WTC11 (cell line): ENCODE measurements at regions not wholly inside any gene's neighbourhood (a gene's known extent, or its start where the extent isn't known, plus 50 kb on each side); places are given as distances from the start of the nearest gene placed in this dataset.

Experiments
- ATAC-seq: fragments of 200-7000 bp; cut with Tn5 transposase; 2 replicates; pipeline ENCODE4 v1.10.0; 2021; ENCODE audit warnings: mild to moderate bottlenecking, moderate library complexity
- CTCF ChIA-PET: fragments of 300-600 bp; sonication (Branson Sonifier 250); formaldehyde crosslinking; loops from one replicate; lab custom pipeline; 2021; ENCODE audit warnings: antibody characterized with exemption; lab: Charles Lee
- POLR2A ChIA-PET: fragments of 350-600 bp; sonication (Branson Sonifier 250); formaldehyde crosslinking; loops from one replicate; lab custom pipeline; 2021; ENCODE audit warnings: antibody characterized with exemption; lab: Charles Lee
- DNase-seq: peaks from one replicate; pipeline ENCODE4 v3.0.0; 2021; ENCODE audit warnings: low spot score
- H3K27ac Mint-ChIP-seq: 2 replicates; pipeline ENCODE4 v1.8.0; 2021; ENCODE audit warnings: mixed read lengths
- H3K27me3 Mint-ChIP-seq: 2 replicates; pipeline ENCODE4 v1.8.0; 2021; ENCODE audit warnings: low read depth, mild to moderate bottlenecking, moderate library complexity, mixed read lengths
- H3K36me3 Mint-ChIP-seq: 2 replicates; pipeline ENCODE4 v1.8.0; 2021; ENCODE audit warnings: mixed read lengths
- H3K4me1 Mint-ChIP-seq: 2 replicates; pipeline ENCODE4 v1.8.0; 2022; ENCODE audit warnings: mixed read lengths
- H3K4me3 Mint-ChIP-seq: 2 replicates; pipeline ENCODE4 v1.8.0; 2021; ENCODE audit warnings: mild to moderate bottlenecking, moderate library complexity, mixed read lengths
- H3K9me3 Mint-ChIP-seq: 2 replicates; pipeline ENCODE4 v1.8.0; 2021; ENCODE audit warnings: mixed read lengths
- AFF4 ChIP-seq: sonication (generic); formaldehyde crosslinking; IDR thresholded peaks from 2 replicates; pipeline ENCODE4 v1.8.1; 2023; ENCODE audit warnings: mild to moderate bottlenecking, missing genetic modification reagents, borderline replicate concordance
- ATF2 ChIP-seq: sonication (generic); formaldehyde crosslinking; IDR thresholded peaks from 2 replicates; pipeline ENCODE4 v1.8.1; 2022; ENCODE audit warnings: low read depth, missing genetic modification reagents, borderline replicate concordance
- CDX4 ChIP-seq: fragments of 250-450 bp; sonication (Bioruptor Pico); IDR thresholded peaks from 2 replicates; pipeline ENCODE4 v1.9.0; 2021; ENCODE audit warnings: moderate library complexity, mild to moderate bottlenecking, inconsistent platforms, borderline replicate concordance
- CREB1 ChIP-seq: sonication (generic); formaldehyde crosslinking; IDR thresholded peaks from 2 replicates; pipeline ENCODE4 v1.8.0; 2023; ENCODE audit warnings: mild to moderate bottlenecking, missing genetic modification reagents
- E2F5 ChIP-seq: sonication (generic); formaldehyde crosslinking; IDR thresholded peaks from 2 replicates; pipeline ENCODE4 v1.8.1; 2022; ENCODE audit warnings: mild to moderate bottlenecking, moderate library complexity, missing genetic modification reagents
- ELF4 ChIP-seq: sonication (generic); formaldehyde crosslinking; IDR thresholded peaks from 2 replicates; pipeline ENCODE4 v1.8.1; 2022; ENCODE audit warnings: low read depth, mild to moderate bottlenecking, moderate library complexity, missing genetic modification reagents
- ESRRA ChIP-seq: sonication (generic); formaldehyde crosslinking; IDR thresholded peaks from 2 replicates; pipeline ENCODE4 v1.8.1; 2022; ENCODE audit warnings: mild to moderate bottlenecking, missing genetic modification reagents, borderline replicate concordance
- NFATC4 ChIP-seq: fragments of 250-450 bp; sonication (Bioruptor Pico); IDR thresholded peaks from 2 replicates; pipeline ENCODE4 v1.9.0; 2021; ENCODE audit warnings: mild to moderate bottlenecking
- NR1H2 ChIP-seq: sonication (generic); formaldehyde crosslinking; IDR thresholded peaks from 2 replicates; pipeline ENCODE4 v1.9.0; 2021; ENCODE audit warnings: mild to moderate bottlenecking, moderate library complexity, missing genetic modification reagents
- PRRX2 ChIP-seq: fragments of 250-450 bp; sonication (Bioruptor Pico); IDR thresholded peaks from 2 replicates; pipeline ENCODE4 v1.8.0; 2021; ENCODE audit warnings: mild to moderate bottlenecking
- RELA ChIP-seq: sonication (generic); formaldehyde crosslinking; IDR thresholded peaks from 2 replicates; pipeline ENCODE4 v1.8.1; 2022; ENCODE audit warnings: missing genetic modification reagents, mild to moderate bottlenecking, borderline replicate concordance
- SMAD4 ChIP-seq: sonication (generic); formaldehyde crosslinking; IDR thresholded peaks from 2 replicates; pipeline ENCODE4 v1.8.0; 2022; ENCODE audit warnings: mild to moderate bottlenecking, missing genetic modification reagents
- SOX15 ChIP-seq: fragments of 250-450 bp; sonication (Bioruptor Pico); IDR thresholded peaks from 2 replicates; pipeline ENCODE4 v1.9.0; 2021; ENCODE audit warnings: mild to moderate bottlenecking
- SP1 ChIP-seq: sonication (generic); formaldehyde crosslinking; conservative IDR thresholded peaks from 2 replicates; pipeline ENCODE4 v1.8.1; 2022; ENCODE audit warnings: missing genetic modification reagents
- TCF7 ChIP-seq: sonication (generic); formaldehyde crosslinking; IDR thresholded peaks from 2 replicates; pipeline ENCODE4 v1.8.0; 2022; ENCODE audit warnings: mild to moderate bottlenecking, low read depth, missing genetic modification reagents, moderate library complexity
- TEAD4 ChIP-seq: sonication (generic); formaldehyde crosslinking; IDR thresholded peaks from 2 replicates; pipeline ENCODE4 v1.8.0; 2022; ENCODE audit warnings: mild to moderate bottlenecking, missing genetic modification reagents
- USF1 ChIP-seq: sonication (generic); formaldehyde crosslinking; IDR thresholded peaks from 2 replicates; pipeline ENCODE4 v1.8.0; 2022; ENCODE audit warnings: mild to moderate bottlenecking, missing genetic modification reagents
- ZBTB43 ChIP-seq: sonication (generic); formaldehyde crosslinking; IDR thresholded peaks from 2 replicates; pipeline ENCODE4 v1.8.1; 2023; ENCODE audit warnings: mild to moderate bottlenecking, missing genetic modification reagents
- ZNF416 ChIP-seq: fragments of 250-450 bp; sonication (Bioruptor Pico); IDR thresholded peaks from 2 replicates; pipeline ENCODE4 v1.9.0; 2021; ENCODE audit warnings: mild to moderate bottlenecking, inconsistent platforms
- ZNF423 ChIP-seq: fragments of 250-450 bp; sonication (Bioruptor Pico); IDR thresholded peaks from 2 replicates; pipeline ENCODE4 v2.1.2; 2022; ENCODE audit warnings: mild to moderate bottlenecking, moderate library complexity
- ZSCAN18 ChIP-seq: fragments of 250-450 bp; sonication (Bioruptor Pico); IDR thresholded peaks from 2 replicates; pipeline ENCODE4 v2.1.2; 2022; ENCODE audit warnings: mild to moderate bottlenecking, moderate library complexity

GRCh38 chr13:44040070-44040817 is 160.5 kb downstream of the LACC1 start:
- Mint-ChIP-seq H3K4me1 (peaks cover 11% of the 10 kb centered on the region), H3K36me3 (no peaks in the 10 kb centered on the region), H3K27me3 (no peaks in the 10 kb centered on the region), H3K4me3 (no peak overlapping the region), H3K27ac (no peak overlapping the region), H3K9me3 (0 out of 2 replicates have a peak, but pooled peaks cover 5% of the 10 kb centered on the region)
- DNase-seq (no peak), ATAC-seq (no peak)
- TF ChIP-seq ELF4 (CRISPR knock-in tag) = no peak
- POLR2A ChIA-PET = no interaction called here
- CTCF ChIA-PET = no interaction called here

GRCh38 chr13:44040818-44041100 is 161.1 kb downstream of the LACC1 start:
- no peaks in the 10 kb centered on the region for H3K36me3 Mint-ChIP-seq
- no peak for ATAC-seq
- no peak for DNase-seq
- ChIA-PET POLR2A (no interaction called here), CTCF (no interaction called here)
- H3K4me3 Mint-ChIP-seq = no peak overlapping the region
- H3K9me3 Mint-ChIP-seq = 0 out of 2 replicates have a peak, but pooled peaks cover under 1% of the 10 kb centered on the region
- TF ChIP-seq CDX4 (CRISPR knock-in tag) = no peak
- no peak for TF ChIP-seq ATF2 (CRISPR knock-in tag)
- TF ChIP-seq ELF4 (CRISPR knock-in tag) = no peak
- no peak for TF ChIP-seq ESRRA
- TF ChIP-seq E2F5 = no peak
- no peak for TF ChIP-seq SOX15
- no peak for TF ChIP-seq ZSCAN18 (CRISPR knock-in tag)
- no peak for TF ChIP-seq ZNF416 (CRISPR knock-in tag)
- no peak for TF ChIP-seq SMAD4
- no peak for TF ChIP-seq NR1H2 (CRISPR knock-in tag)
- TF ChIP-seq ZNF423 (CRISPR knock-in tag) = no peak
- TF ChIP-seq NFATC4 (CRISPR knock-in tag) = no peak
- TF ChIP-seq TEAD4 (CRISPR knock-in tag) = no peak
- no peak for TF ChIP-seq PRRX2 (CRISPR knock-in tag)
- no peak for TF ChIP-seq TCF7
- TF ChIP-seq ZBTB43 (CRISPR knock-in tag) = no peak
- H3K27ac Mint-ChIP-seq = no peak overlapping the region
- H3K4me1 Mint-ChIP-seq = peaks cover 10% of the 10 kb centered on the region; the same call in 1 of the 2 replicates
- no peaks in the 10 kb centered on the region for H3K27me3 Mint-ChIP-seq

- POLR2A ChIA-PET = interaction anchor here (1.0 kb wide), 1 partner anchor 12 kb away, joined by 4 read pairs; no protein-coding TSS in a partner anchor
- no peaks in the 10 kb centered on the region for H3K36me3 Mint-ChIP-seq
- peaks cover 15% of the 10 kb centered on the region for H3K4me1 Mint-ChIP-seq
- H3K27ac Mint-ChIP-seq = no peak overlapping the region
- CTCF ChIA-PET = interaction anchor here (1.0 to 1.8 kb wide), 2 partner anchors 13 to 136 kb away, joined by 4 to 5 read pairs; no protein-coding TSS in a partner anchor
- DNase-seq = no peak
- no peak overlapping the region for H3K4me3 Mint-ChIP-seq
- no peak for ATAC-seq
- H3K27me3 Mint-ChIP-seq = no peaks in the 10 kb centered on the region; the same call in 1 of the 2 replicates
- H3K9me3 Mint-ChIP-seq = no peaks in the 10 kb centered on the region
- TF ChIP-seq AFF4 (no peak), USF1 (CRISPR knock-in tag) (no peak), ZNF423 (CRISPR knock-in tag) (no peak), RELA (CRISPR knock-in tag) (no peak), ESRRA (no peak), CREB1 (CRISPR knock-in tag) (no peak), SP1 (CRISPR knock-in tag) (no peak)
Measured at GRCh38 chr13:44044547-44045179, 165.0 kb downstream of the LACC1 start.
